Right atrium auricular region (tissue), 2 donors: ENCODE measurements at regions not wholly inside any gene's neighbourhood (a gene's known extent, or its start where the extent isn't known, plus 50 kb on each side); places are given as distances from the start of the nearest gene placed in this dataset.

Source experiments
- DNase-seq: peaks from one replicate; pipeline ENCODE4 v3.0.0-alpha.2; 2019; ENCODE audit warnings: low spot score
- H3K27ac ChIP-seq, 2 donors: fragments of 200-600 bp; sonication (generic); 1 replicate in 1 of 2; 2 replicates in 1 of 2; pipeline ENCODE4 v1.5.1; 2016 to 2019
- H3K27me3 ChIP-seq, 2 donors: fragments of 200-600 bp; sonication (generic); one replicate each; pipeline versions ENCODE4 v1.5.1 to v1.6.0; 2017 to 2019
- H3K36me3 ChIP-seq: fragments of 200-600 bp; sonication (generic); one replicate; pipeline ENCODE4 v1.5.1; 2016
- H3K4me1 ChIP-seq, 2 donors: fragments of 200-600 bp; sonication (generic); one replicate each; pipeline versions ENCODE4 v1.5.1 to v1.6.0; 2017 to 2019
- H3K4me3 ChIP-seq, 2 donors: fragments of 200-600 bp; sonication (generic); 1 replicate in 1 of 2; 2 replicates in 1 of 2; pipeline ENCODE4 v1.5.1; 2017 to 2019; ENCODE audit warnings: mild to moderate bottlenecking in 1 of 2, moderate library complexity in 1 of 2
- H3K9me3 ChIP-seq, 2 donors: fragments of 200-600 bp; sonication (generic); one replicate each; pipeline ENCODE4 v1.5.1; 2019
- CTCF ChIP-seq, 2 donors: fragments of 200-600 bp; sonication (generic); IDR thresholded peaks; one replicate each; pipeline ENCODE4 v1.5.1; 2019; ENCODE audit warnings: antibody characterized with exemption in 2 of 2

GRCh38 chr2:120452131-120452530, 106.2 kb downstream of the INHBB start:
- Histone ChIP-seq H3K27me3 (no peaks in the 10 kb centered on the region), H3K27ac (no peak overlapping the region), H3K36me3 (no peaks in the 10 kb centered on the region), H3K9me3 (peaks cover 0 to 2% of the 10 kb centered on the region in 2 donors), H3K4me1 (no peaks in the 10 kb centered on the region), H3K4me3 (no peak overlapping the region)
- no peak for TF ChIP-seq CTCF (IDR thresholded peaks at IDR 0.05)
- no peak for DNase-seq

DNA sequence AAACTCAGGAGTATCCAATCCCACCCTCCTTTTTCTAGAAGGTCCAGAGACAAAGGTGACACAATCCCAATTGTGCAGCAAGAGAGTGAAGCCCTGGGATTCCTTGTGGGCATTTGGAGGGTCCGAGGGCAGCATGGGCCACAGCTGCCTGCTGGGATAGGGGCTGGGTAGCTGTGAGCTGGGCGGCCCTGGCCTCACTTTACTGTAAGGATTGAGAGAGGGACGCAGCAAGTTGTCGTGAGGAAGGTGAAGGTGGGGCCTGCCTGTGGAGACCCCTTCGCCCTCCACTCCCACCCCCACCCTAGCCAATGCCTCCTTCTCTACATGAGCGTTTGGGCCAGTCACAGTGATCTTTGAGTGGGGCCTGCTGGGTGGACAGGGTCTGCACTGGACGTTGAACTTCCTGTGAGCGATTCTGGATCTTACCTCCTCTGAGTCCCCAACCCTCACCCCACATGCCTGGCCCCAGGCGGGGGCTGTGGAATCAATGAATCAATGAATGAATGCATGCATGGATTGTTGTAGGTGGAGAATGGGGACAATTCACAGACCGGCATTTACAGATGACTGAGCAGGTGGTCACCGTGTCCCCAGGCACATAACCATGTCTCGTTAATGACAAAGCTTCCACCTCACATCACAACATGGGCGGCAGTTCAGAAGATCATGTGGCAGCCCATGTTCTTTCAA, 107.2 kb downstream of the INHBB start:
- Histone ChIP-seq H3K9me3 (peaks cover 0 to 11% of the 10 kb centered on the region in 2 donors), H3K36me3 (no peaks in the 10 kb centered on the region), H3K27ac (no peak overlapping the region), H3K4me1 (no peaks in the 10 kb centered on the region), H3K27me3 (no peaks in the 10 kb centered on the region), H3K4me3 (no peak overlapping the region)
- DNase-seq: no peak
- TF ChIP-seq CTCF (IDR thresholded peaks at IDR 0.05): no peak

GRCh38 chr2:120453635-120453998, 107.7 kb downstream of the INHBB start:
- Histone ChIP-seq H3K4me1 (no peaks in the 10 kb centered on the region), H3K36me3 (no peaks in the 10 kb centered on the region), H3K27ac (no peak overlapping the region), H3K9me3 (peaks cover 0 to 17% of the 10 kb centered on the region in 2 donors), H3K4me3 (no peak overlapping the region), H3K27me3 (no peaks in the 10 kb centered on the region)
- TF ChIP-seq CTCF (IDR thresholded peaks at IDR 0.05): no peak
- no peak for DNase-seq

DNA sequence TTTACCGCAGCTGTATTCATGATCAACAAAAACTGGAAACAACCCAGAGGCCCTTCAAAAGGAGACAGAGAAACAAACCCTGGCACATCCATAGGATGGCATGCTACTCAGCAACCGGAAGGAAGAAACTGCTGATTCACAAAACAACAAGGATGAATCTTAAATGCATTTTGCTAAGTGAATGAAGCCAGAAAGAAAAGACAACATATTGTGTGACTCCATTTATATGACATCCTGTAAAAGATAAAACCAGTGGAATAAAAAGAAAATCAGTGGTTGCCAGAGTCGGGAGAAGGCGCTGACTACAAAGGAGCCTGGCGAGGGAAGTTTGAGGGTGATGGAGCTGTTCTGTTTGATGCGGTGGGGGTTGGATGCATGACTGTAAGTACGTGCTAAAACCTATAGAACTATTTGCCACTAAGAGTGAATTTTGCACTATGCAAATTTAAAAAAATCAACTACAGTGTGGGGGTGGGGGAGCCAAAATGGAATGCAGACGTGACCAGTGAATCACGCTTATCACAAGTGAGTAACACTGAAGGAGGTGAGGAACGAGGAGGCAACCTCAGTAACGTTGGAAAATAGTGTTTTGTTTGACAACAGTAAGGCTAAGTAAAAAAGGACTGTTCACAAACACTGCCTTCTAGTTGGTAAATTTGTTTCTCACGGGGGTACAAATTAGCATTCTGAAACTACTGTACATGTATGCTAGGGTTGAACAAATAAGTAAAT, 108.9 kb downstream of the INHBB start:
- Histone ChIP-seq H3K4me1 (no peaks in the 10 kb centered on the region), H3K36me3 (no peaks in the 10 kb centered on the region), H3K27me3 (no peaks in the 10 kb centered on the region), H3K4me3 (no peak overlapping the region), H3K9me3 (peaks cover 0 to 26% of the 10 kb centered on the region in 2 donors), H3K27ac (no peak overlapping the region)
- TF ChIP-seq CTCF (IDR thresholded peaks at IDR 0.05): no peak
- no peak for DNase-seq

- Histone ChIP-seq H3K27me3 (no peaks in the 10 kb centered on the region), H3K36me3 (no peaks in the 10 kb centered on the region), H3K4me3 (no peak overlapping the region), H3K9me3 (peaks cover 0 to 26% of the 10 kb centered on the region in 2 donors), H3K27ac (no peak overlapping the region), H3K4me1 (no peaks in the 10 kb centered on the region)
- no peak for DNase-seq
- TF ChIP-seq CTCF (IDR thresholded peaks at IDR 0.05): no peak
These were observed 109.5 kb downstream of the INHBB start for GRCh38 chr2:120455390-120455789.
